Naive thymus-derived CD4-positive, alpha-beta T cell (primary cell): ENCODE measurements at regions not wholly inside any gene's neighbourhood (a gene's known extent, or its start where the extent isn't known, plus 50 kb on each side); places are given as distances from the start of the nearest gene placed in this dataset.
A peak's percentile ranks its signal among the peaks of the same experiment; 100 is the strongest.
"Not testable (repeated sequence)": the region's sequence is repeated elsewhere in the genome, so short reads cannot be mapped to it uniquely, and the experiment has no call there.

Source experiments
- ATAC-seq: fragments of 150-1000 bp; cut with Tn5 transposase; 2 replicates; pipeline ENCODE4 v1.10.0; 2021; ENCODE audit warnings: mild to moderate bottlenecking, moderate library complexity
- CTCF ChIA-PET: fragments of 350-600 bp; sonication (Branson Sonifier 250); formaldehyde crosslinking; loops from one replicate; lab custom pipeline; 2021; ENCODE audit warnings: antibody characterized with exemption; lab: Charles Lee
- POLR2A ChIA-PET: fragments of 350-600 bp; sonication (Branson Sonifier 250); formaldehyde crosslinking; loops from one replicate; lab custom pipeline; 2021; ENCODE audit warnings: antibody characterized with exemption, inconsistent platforms; lab: Charles Lee
- DNase-seq, 9 donors: peaks; one replicate each; pipeline versions ENCODE4 v3.0.0 to v3.0.0-alpha.2; 2020 to 2022; ENCODE audit warnings: mixed read lengths in 1 of 9
- H3K27ac ChIP-seq: one replicate; pipeline ENCODE4 v1.7.0; 2013; ENCODE audit warnings: mild to moderate bottlenecking, low read depth, low read length, moderate library complexity
- H3K27me3 ChIP-seq, 2 donors: one replicate each; pipeline ENCODE4 v1.7.0; 2013; ENCODE audit warnings: low read length in 2 of 2, mild to moderate bottlenecking in 2 of 2, moderate library complexity in 2 of 2; ENCODE audit not compliant: control insufficient read depth in 2 of 2, insufficient read depth in 2 of 2
- H3K36me3 ChIP-seq, 3 experiments: 1 replicate in 2 of 3; 2 replicates in 1 of 3; pipeline ENCODE4 v1.7.0; 2013; ENCODE audit warnings: low read length in 3 of 3, mild to moderate bottlenecking in 3 of 3, moderate library complexity in 1 of 3; ENCODE audit not compliant: insufficient read depth in 3 of 3, control insufficient read depth in 2 of 3
- H3K4me1 ChIP-seq, 2 donors: one replicate each; pipeline ENCODE4 v1.7.0; 2013; ENCODE audit warnings: low read length in 2 of 2, mild to moderate bottlenecking in 2 of 2, moderate library complexity in 1 of 2; ENCODE audit not compliant: control insufficient read depth in 2 of 2, insufficient read depth in 2 of 2
- H3K4me3 ChIP-seq: 2 replicates; pipeline ENCODE4 v1.7.0; 2013; ENCODE audit warnings: mild to moderate bottlenecking, low read length
- H3K9me3 ChIP-seq, 3 experiments: 1 replicate in 2 of 3; 2 replicates in 1 of 3; pipeline ENCODE4 v1.7.0; 2013; ENCODE audit warnings: low read length in 3 of 3; ENCODE audit not compliant: control insufficient read depth in 2 of 3
- H3K27ac Mint-ChIP-seq, 9 donors: one replicate each; pipeline ENCODE4 v1.8.0; 2020 to 2022; ENCODE audit warnings: mixed read lengths in 9 of 9, mild to moderate bottlenecking in 8 of 9, moderate library complexity in 5 of 9, inconsistent platforms in 2 of 9
- H3K27me3 Mint-ChIP-seq, 5 donors: one replicate each; pipeline ENCODE4 v1.8.0; 2021 to 2022; ENCODE audit warnings: mixed read lengths in 5 of 5, mild to moderate bottlenecking in 1 of 5
- H3K36me3 Mint-ChIP-seq, 5 donors: one replicate each; pipeline ENCODE4 v1.8.0; 2020 to 2022; ENCODE audit warnings: mixed read lengths in 5 of 5, mild to moderate bottlenecking in 3 of 5, inconsistent platforms in 1 of 5
- H3K4me1 Mint-ChIP-seq, 7 donors: one replicate each; pipeline ENCODE4 v1.8.0; 2020 to 2022; ENCODE audit warnings: mixed read lengths in 7 of 7, mild to moderate bottlenecking in 3 of 7, inconsistent platforms in 1 of 7
- H3K4me3 Mint-ChIP-seq, 10 donors: one replicate each; pipeline ENCODE4 v1.8.0; 2020 to 2022; ENCODE audit warnings: mild to moderate bottlenecking in 10 of 10, mixed read lengths in 10 of 10, moderate library complexity in 6 of 10, inconsistent platforms in 2 of 10
- H3K9me3 Mint-ChIP-seq, 11 donors: one replicate each; pipeline ENCODE4 v1.8.0; 2020 to 2022; ENCODE audit warnings: mixed read lengths in 11 of 11, mild to moderate bottlenecking in 4 of 11, inconsistent platforms in 1 of 11, moderate library complexity in 1 of 11
- intact Hi-C, 2 donors: fragments of 100-400 bp; cut with micrococcal nuclease; formaldehyde crosslinking; loops; one replicate each; pipeline ENCODE4 v1.15.1; 2023

DNA sequence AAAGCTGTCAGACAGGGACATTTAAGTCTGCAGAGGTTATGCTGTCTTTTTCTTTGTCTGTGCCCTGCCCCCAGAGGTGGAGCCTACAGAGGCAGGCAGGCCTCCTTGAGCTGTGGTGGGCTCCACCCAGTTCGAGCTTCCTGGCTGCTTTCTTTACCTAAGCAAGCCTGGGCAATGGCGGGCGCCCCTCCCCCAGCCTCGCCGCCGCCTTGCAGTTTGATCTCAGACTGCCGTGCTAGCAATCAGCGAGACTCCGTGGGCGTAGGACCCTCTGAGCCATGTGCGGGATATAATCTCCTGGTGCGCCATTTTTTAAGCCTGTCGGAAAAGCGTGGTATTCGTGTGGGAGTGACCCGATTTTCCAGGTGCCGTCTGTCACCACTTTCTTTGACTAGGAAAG is 203.1 kb upstream of the ZNF804B start:
- ATAC-seq, H3K4me3 ChIP-seq, H3K36me3 ChIP-seq, H3K27ac Mint-ChIP-seq, H3K36me3 Mint-ChIP-seq, H3K4me3 Mint-ChIP-seq, H3K9me3 ChIP-seq, H3K4me1 Mint-ChIP-seq, H3K27ac ChIP-seq, H3K4me1 ChIP-seq, H3K27me3 ChIP-seq, POLR2A ChIA-PET, DNase-seq, intact Hi-C loops, H3K27me3 Mint-ChIP-seq, CTCF ChIA-PET: not testable (repeated sequence)
- H3K9me3 Mint-ChIP-seq: peaks cover 0 to 23% (median 8%) of the 10 kb centered on the region in 11 donors

DNA sequence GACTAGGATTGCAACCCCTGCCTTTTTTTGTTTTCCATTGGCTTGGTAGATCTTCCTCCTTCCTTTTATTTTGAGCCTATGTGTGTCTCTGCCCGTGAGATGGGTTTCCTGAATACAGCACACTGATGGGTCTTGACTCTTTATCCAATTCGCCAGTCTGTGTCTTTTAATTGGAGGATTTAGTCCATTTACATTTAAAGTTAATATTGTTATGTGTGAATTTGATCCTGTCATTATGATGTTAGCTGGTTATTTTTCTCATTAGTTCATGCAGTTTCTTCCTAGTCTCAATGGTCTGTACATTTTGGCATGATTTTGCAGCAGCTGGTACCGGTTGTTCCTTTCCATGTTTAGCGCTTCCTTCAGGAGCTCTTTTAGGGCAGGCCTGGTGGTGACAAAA is 204.7 kb upstream of the ZNF804B start:
- H3K27ac ChIP-seq, H3K36me3 Mint-ChIP-seq, H3K9me3 ChIP-seq, H3K36me3 ChIP-seq, H3K27me3 Mint-ChIP-seq, H3K27ac Mint-ChIP-seq, intact Hi-C loops, H3K4me1 Mint-ChIP-seq, POLR2A ChIA-PET, H3K27me3 ChIP-seq, CTCF ChIA-PET, H3K4me3 Mint-ChIP-seq, ATAC-seq, DNase-seq, H3K4me3 ChIP-seq, H3K4me1 ChIP-seq: not testable (repeated sequence)
- peaks cover 0 to 23% (median 8%) of the 10 kb centered on the region in 11 donors for H3K9me3 Mint-ChIP-seq

DNA sequence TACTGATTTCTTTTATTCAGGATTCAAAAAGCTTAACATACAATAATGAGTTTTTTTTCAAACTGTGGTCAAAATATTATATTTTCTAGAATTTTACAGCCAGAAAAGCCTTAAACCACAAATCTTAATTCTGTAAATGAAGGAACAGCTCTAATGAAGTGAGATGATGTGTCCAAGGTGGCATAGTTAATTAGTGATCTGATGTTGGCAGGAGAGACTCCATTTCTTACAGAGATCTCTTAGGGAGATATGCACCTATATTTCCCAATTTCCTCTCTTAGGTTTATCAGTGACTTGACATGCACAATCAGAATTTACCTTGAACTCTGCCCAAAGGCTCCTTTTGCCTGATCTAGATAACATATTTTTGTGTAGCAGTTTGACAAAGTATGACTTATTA is 211.1 kb upstream of the ZNF804B start:
- Histone ChIP-seq H3K27ac (no peak overlapping the region), H3K36me3 (no peaks in the 10 kb centered on the region), H3K4me1 (no peaks in the 10 kb centered on the region), H3K27me3 (no peaks in the 10 kb centered on the region), H3K4me3 (no peak overlapping the region), H3K9me3 (peaks cover 0 to 8% (median 0%) of the 10 kb centered on the region in 3 experiments)
- Mint-ChIP-seq H3K27ac (no peak overlapping the region), H3K36me3 (no peaks in the 10 kb centered on the region), H3K27me3 (peaks cover 0 to 5% (median 0%) of the 10 kb centered on the region in 5 donors), H3K9me3 (peaks cover 2 to 25% (median 10%) of the 10 kb centered on the region in 11 donors), H3K4me1 (no peaks in the 10 kb centered on the region), H3K4me3 (no peak overlapping the region)
- intact Hi-C loops: loop anchor here (5.0 kb wide), 3 partner anchors 1074 to 1879 kb away; no protein-coding TSS in a partner anchor
- DNase-seq: no peak
- ChIA-PET POLR2A (no interaction called here), CTCF (no interaction called here)
- ATAC-seq: no peak

- H3K9me3 ChIP-seq: peaks cover 0 to 8% (median 0%) of the 10 kb centered on the region in 3 experiments
- Mint-ChIP-seq H3K9me3 (peaks cover 2 to 25% (median 10%) of the 10 kb centered on the region in 11 donors), H3K4me3 (no peak overlapping the region), H3K36me3 (no peaks in the 10 kb centered on the region), H3K27ac (no peak overlapping the region), H3K4me1 (no peaks in the 10 kb centered on the region), H3K27me3 (peaks cover 0 to 5% (median 0%) of the 10 kb centered on the region in 5 donors)
- intact Hi-C loops: loop anchor here (5.0 kb wide), 3 partner anchors 1075 to 1880 kb away; no protein-coding TSS in a partner anchor
- no peaks in the 10 kb centered on the region for H3K4me1 ChIP-seq
- no peaks in the 10 kb centered on the region for H3K27me3 ChIP-seq
- H3K27ac ChIP-seq: no peak overlapping the region
- CTCF ChIA-PET: no interaction called here
- ATAC-seq (no peak), DNase-seq (peak in 1 of 9 donors; percentile 3)
- no peaks in the 10 kb centered on the region for H3K36me3 ChIP-seq
- POLR2A ChIA-PET: no interaction called here
- H3K4me3 ChIP-seq: no peak overlapping the region
These were observed 212.7 kb upstream of the ZNF804B start for GRCh38 chr7:88546808-88547207.

DNA sequence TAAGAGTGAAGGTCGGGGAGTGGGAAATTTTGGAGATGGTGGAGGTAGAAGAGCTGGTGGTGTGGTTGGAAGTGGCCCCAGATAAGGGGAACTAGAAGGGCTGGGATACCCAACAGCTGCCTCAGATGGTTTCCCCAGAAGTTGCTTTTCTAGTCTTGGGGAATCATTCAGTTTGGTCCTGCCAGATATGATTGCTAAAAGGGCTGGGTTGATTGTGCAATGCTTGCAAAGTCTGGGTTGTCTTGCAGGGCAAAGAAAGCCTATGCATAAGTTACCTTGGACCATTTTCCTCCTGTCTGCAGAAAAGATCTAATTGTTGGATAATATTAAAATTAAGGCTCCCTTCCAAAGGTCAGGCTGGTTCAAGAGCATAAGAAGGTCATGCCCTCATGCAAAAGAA is 213.8 kb upstream of the ZNF804B start:
- CTCF ChIA-PET: no interaction called here
- ATAC-seq (no peak), DNase-seq (no peak)
- peaks cover 0 to 8% (median 0%) of the 10 kb centered on the region in 3 experiments for H3K9me3 ChIP-seq
- no peaks in the 10 kb centered on the region for H3K27me3 ChIP-seq
- POLR2A ChIA-PET: no interaction called here
- H3K4me3 ChIP-seq: no peak overlapping the region
- Mint-ChIP-seq H3K36me3 (no peaks in the 10 kb centered on the region), H3K27me3 (peaks cover 0 to 5% (median 0%) of the 10 kb centered on the region in 5 donors), H3K4me1 (no peaks in the 10 kb centered on the region), H3K4me3 (no peak overlapping the region), H3K9me3 (peaks cover 2 to 32% (median 10%) of the 10 kb centered on the region in 11 donors), H3K27ac (no peak overlapping the region)
- no peak overlapping the region for H3K27ac ChIP-seq
- H3K36me3 ChIP-seq: no peaks in the 10 kb centered on the region
- intact Hi-C loops: loop anchor here (5.0 kb wide), 3 partner anchors 1077 to 1882 kb away; no protein-coding TSS in a partner anchor
- H3K4me1 ChIP-seq: no peaks in the 10 kb centered on the region

GRCh38 chr7:88540012-88540411 is 219.5 kb upstream of the ZNF804B start:
- H3K4me1 ChIP-seq: no peaks in the 10 kb centered on the region
- intact Hi-C loops: no loop called here
- no peak for ATAC-seq
- H3K36me3 Mint-ChIP-seq: no peaks in the 10 kb centered on the region
- no peaks in the 10 kb centered on the region for H3K27me3 ChIP-seq
- H3K36me3 ChIP-seq: no peaks in the 10 kb centered on the region
- H3K4me1 Mint-ChIP-seq: no peaks in the 10 kb centered on the region
- no peaks in the 10 kb centered on the region for H3K27me3 Mint-ChIP-seq
- no peak overlapping the region for H3K4me3 Mint-ChIP-seq
- H3K4me3 ChIP-seq: no peak overlapping the region
- no peak for DNase-seq
- peaks cover 2 to 36% (median 9%) of the 10 kb centered on the region in 11 donors for H3K9me3 Mint-ChIP-seq
- POLR2A ChIA-PET: no interaction called here
- CTCF ChIA-PET: no interaction called here
- H3K27ac ChIP-seq: no peak overlapping the region
- H3K9me3 ChIP-seq: peaks cover 0 to 5% (median 0%) of the 10 kb centered on the region in 3 experiments
- H3K27ac Mint-ChIP-seq: peak overlapping the region in 1 of 9 donors; percentile 32

DNA sequence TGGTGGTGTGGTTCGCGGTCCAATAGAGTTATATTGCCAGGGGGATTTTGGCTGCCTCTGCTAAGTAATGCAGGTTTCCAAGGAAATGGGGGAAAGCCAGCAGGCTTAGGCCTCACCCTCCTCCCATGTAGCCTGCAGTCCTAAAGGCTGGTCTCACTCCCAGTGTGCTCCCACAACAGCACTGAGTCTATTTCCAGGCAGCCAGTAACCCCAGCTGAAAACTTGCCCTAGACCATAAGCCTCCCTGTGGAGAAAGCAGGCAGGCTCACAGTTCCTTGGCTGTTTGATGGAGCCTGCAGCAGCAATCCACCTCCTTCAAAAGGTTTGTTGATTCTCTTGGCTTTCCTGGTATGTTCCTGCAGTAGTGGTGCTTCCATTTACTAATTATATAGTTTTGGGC is 220.0 kb upstream of the ZNF804B start:
- intact Hi-C loops: no loop called here
- H3K36me3 Mint-ChIP-seq: no peaks in the 10 kb centered on the region
- CTCF ChIA-PET: no interaction called here

More for the DNA sequence above, 220.0 kb upstream of the ZNF804B start:
- Mint-ChIP-seq H3K9me3 (peaks cover 2 to 36% (median 9%) of the 10 kb centered on the region in 11 donors), H3K4me3 (no peak overlapping the region), H3K27me3 (no peaks in the 10 kb centered on the region), H3K27ac (no peak overlapping the region), H3K4me1 (no peaks in the 10 kb centered on the region)
- H3K4me1 ChIP-seq: no peaks in the 10 kb centered on the region
- H3K9me3 ChIP-seq: peaks cover 0 to 5% (median 0%) of the 10 kb centered on the region in 3 experiments
- no peak overlapping the region for H3K4me3 ChIP-seq
- H3K27me3 ChIP-seq: no peaks in the 10 kb centered on the region
- no peak overlapping the region for H3K27ac ChIP-seq
- no peaks in the 10 kb centered on the region for H3K36me3 ChIP-seq
- POLR2A ChIA-PET: no interaction called here
- DNase-seq (no peak), ATAC-seq (no peak)
